Activated naive CD4-positive, alpha-beta T cell treated with anti-CD3 and anti-CD28 coated beads, Interleukin-2, amount 50 U/mL, for 16 hours (primary cell): ENCODE measurements at regions not wholly inside any gene's neighbourhood (a gene's known extent, or its start where the extent isn't known, plus 50 kb on each side); places are given as distances from the start of the nearest gene placed in this dataset.

Experiments
- DNase-seq: peaks from one replicate; pipeline ENCODE4 v3.0.0-alpha.2; 2020

- DNase-seq: no peak
These were observed 196.2 kb upstream of the ELL2 start for GRCh38 chr5:96157841-96158291.

GRCh38 chr5:96157077-96157780 is 195.6 kb upstream of the ELL2 start:
- no peak for DNase-seq

GRCh38 chr5:96155147-96155546 is 193.5 kb upstream of the ELL2 start:
- DNase-seq: no peak

- DNase-seq: no peak
These were observed 190.2 kb upstream of the ELL2 start for GRCh38 chr5:96151891-96152290.

- no peak for DNase-seq
These were observed 188.4 kb upstream of the ELL2 start for GRCh38 chr5:96150007-96150406.

GRCh38 chr5:96149546-96149945 is 187.9 kb upstream of the ELL2 start:
- DNase-seq: no peak

- no peak for DNase-seq
These were observed 187.4 kb upstream of the ELL2 start for GRCh38 chr5:96149021-96149420.

GRCh38 chr5:96148376-96148775 is 186.7 kb upstream of the ELL2 start:
- DNase-seq: no peak

- DNase-seq: no peak
These were observed 186.2 kb upstream of the ELL2 start for GRCh38 chr5:96147866-96148265.

- DNase-seq: no peak
These were observed 185.0 kb upstream of the ELL2 start for GRCh38 chr5:96146675-96147074.

- no peak for DNase-seq
These were observed 182.6 kb upstream of the ELL2 start for GRCh38 chr5:96144289-96144688.

- no peak for DNase-seq
These were observed 181.8 kb upstream of the ELL2 start for GRCh38 chr5:96143450-96143849.

- DNase-seq: no peak
These were observed 181.3 kb upstream of the ELL2 start for GRCh38 chr5:96142786-96143434.

GRCh38 chr5:96142184-96142781 is 180.6 kb upstream of the ELL2 start:
- no peak for DNase-seq

GRCh38 chr5:96141749-96142148 is 180.1 kb upstream of the ELL2 start:
- DNase-seq: no peak

GRCh38 chr5:96140496-96140895 is 178.8 kb upstream of the ELL2 start:
- DNase-seq: no peak

GRCh38 chr5:96140084-96140483 is 178.4 kb upstream of the ELL2 start:
- no peak for DNase-seq

GRCh38 chr5:96134886-96135285 is 173.2 kb upstream of the ELL2 start:
- no peak for DNase-seq

- no peak for DNase-seq
These were observed 171.9 kb upstream of the ELL2 start for GRCh38 chr5:96133341-96134079.

- DNase-seq: no peak
These were observed 167.6 kb upstream of the ELL2 start for GRCh38 chr5:96129276-96129675.

- no peak for DNase-seq
These were observed 166.7 kb upstream of the ELL2 start for GRCh38 chr5:96128204-96128864.

GRCh38 chr5:96127538-96127937 is 165.9 kb upstream of the ELL2 start:
- DNase-seq: no peak
